LNCaP clone FGC (cell line): ENCODE measurements at regions not wholly inside any gene's neighbourhood (a gene's known extent, or its start where the extent isn't known, plus 50 kb on each side); places are given as distances from the start of the nearest gene placed in this dataset.
A peak's percentile ranks its signal among the peaks of the same experiment; 100 is the strongest.

Experiments used
- DNase-seq: peaks from one replicate; pipeline ENCODE4 v3.0.0-alpha.2; 2011; ENCODE audit warnings: low read depth
- H3K4me3 ChIP-seq: 2 replicates; pipeline ENCODE4 v1.5.1; 2011; ENCODE audit warnings: mild to moderate bottlenecking, low read depth, low read length, control low read depth
- CTCF ChIP-seq: IDR thresholded peaks from 2 replicates; pipeline ENCODE4 v1.5.1; 2012; ENCODE audit warnings: mild to moderate bottlenecking; ENCODE audit not compliant: control insufficient read depth, insufficient read depth; ENCODE audit errors: extremely low read depth

GRCh38 chr3:1527786-1528185, 435.0 kb downstream of the CNTN6 start:
- TF ChIP-seq CTCF, result no peak
- no peak for DNase-seq
- no peak overlapping the region for H3K4me3 ChIP-seq

GRCh38 chr3:1528621-1529020, 435.8 kb downstream of the CNTN6 start:
- no peak for TF ChIP-seq CTCF
- no peak overlapping the region for H3K4me3 ChIP-seq
- DNase-seq, result no peak

GRCh38 chr3:1529676-1530075, 436.9 kb downstream of the CNTN6 start:
- DNase-seq, result peak; percentile 69
- no peak overlapping the region for H3K4me3 ChIP-seq
- TF ChIP-seq CTCF, result no peak

GRCh38 chr3:1531981-1532380, 439.2 kb downstream of the CNTN6 start:
- no peak for TF ChIP-seq CTCF
- no peak overlapping the region for H3K4me3 ChIP-seq

GRCh38 chr3:1532935-1533606, 440.2 kb downstream of the CNTN6 start:
- no peak for TF ChIP-seq CTCF
- no peak for DNase-seq
- H3K4me3 ChIP-seq, result no peak overlapping the region

More at GRCh38 chr3:1531981-1532380, 439.2 kb downstream of the CNTN6 start:
- DNase-seq, result peak; percentile 58

- H3K4me3 ChIP-seq, result no peak overlapping the region
- no peak for DNase-seq
- no peak for TF ChIP-seq CTCF
These were observed 440.9 kb downstream of the CNTN6 start for GRCh38 chr3:1533763-1534162.

- no peak for TF ChIP-seq CTCF
- no peak for DNase-seq
- H3K4me3 ChIP-seq, result no peak overlapping the region
These were observed 441.4 kb downstream of the CNTN6 start for GRCh38 chr3:1534252-1534651.
